IMR-90 (cell line): ENCODE measurements at regions not wholly inside any gene's neighbourhood (a gene's known extent, or its start where the extent isn't known, plus 50 kb on each side); places are given as distances from the start of the nearest gene placed in this dataset.

ENCODE experiments used
- ATAC-seq: fragments of 200-7000 bp; cut with Tn5 transposase; 2 replicates; pipeline ENCODE4 v1.9.1; 2020; ENCODE audit warnings: low read depth, mild to moderate bottlenecking, moderate library complexity
- BruUV-seq: library from RNA; stranded (reverse); fragments of 400-500 nt; replicated peaks from 2 replicates; lab custom pipeline; 2021; lab: Mats Ljungman, UMichigan
- CTCF ChIA-PET: fragments of 300-600 bp; formaldehyde crosslinking; extraction: SDS; loops from one replicate; lab custom pipeline; 2021; ENCODE audit warnings: antibody characterized with exemption; lab: Yijun Ruan, JAX
- POLR2A ChIA-PET: fragments of 300-600 bp; sonication (Branson Sonifier 250); formaldehyde crosslinking; loops from one replicate; lab custom pipeline; 2022; ENCODE audit warnings: antibody characterized with exemption; ENCODE audit not compliant: unreplicated experiment; lab: Charles Lee
- DNase-seq: peaks from one replicate; pipeline ENCODE4 v3.0.0; 2013
- H2AFZ ChIP-seq: replicated peaks from 2 replicates; pipeline ENCODE3; 2013; ENCODE audit warnings: low read length, mild to moderate bottlenecking; ENCODE audit not compliant: poor library complexity
- H2AK5ac ChIP-seq: 2 replicates; pipeline ENCODE4 v1.6.1; 2013; ENCODE audit warnings: low read depth, low read length, inconsistent platforms
- H2AK9ac ChIP-seq: replicated peaks from 2 replicates; pipeline ENCODE3; 2013; ENCODE audit warnings: mild to moderate bottlenecking, low read depth, low read length, moderate library complexity; ENCODE audit not compliant: poor library complexity
- H2BK120ac ChIP-seq: 2 replicates; pipeline ENCODE4 v1.6.1; 2013; ENCODE audit warnings: low read depth, low read length, inconsistent platforms
- H2BK15ac ChIP-seq: 3 replicates; pipeline ENCODE4 v1.6.1; 2013; ENCODE audit warnings: low read depth, low read length, inconsistent platforms
- H2BK20ac ChIP-seq: 2 replicates; pipeline ENCODE4 v1.6.1; 2013; ENCODE audit warnings: low read depth, mild to moderate bottlenecking, inconsistent platforms, low read length, moderate library complexity
- H2BK5ac ChIP-seq: 2 replicates; pipeline ENCODE4 v1.6.1; 2013; ENCODE audit warnings: mild to moderate bottlenecking, low read depth, low read length, inconsistent platforms; ENCODE audit not compliant: poor library complexity, severe bottlenecking
- H3K14ac ChIP-seq: replicated peaks from 2 replicates; pipeline ENCODE4 v1.6.1; 2013; ENCODE audit warnings: low read depth, low read length, inconsistent platforms
- H3K18ac ChIP-seq: 2 replicates; pipeline ENCODE4 v1.6.1; 2013; ENCODE audit warnings: low read depth, low read length, control low read depth
- H3K23ac ChIP-seq: 2 replicates; pipeline ENCODE4 v1.6.1; 2013; ENCODE audit warnings: low read depth, low read length, inconsistent platforms
- H3K27ac ChIP-seq: 2 replicates; pipeline ENCODE4 v1.5.1; 2013; ENCODE audit warnings: mild to moderate bottlenecking, control low read depth, low read length; ENCODE audit not compliant: insufficient read depth
- H3K27me3 ChIP-seq: 2 replicates; pipeline ENCODE4 v1.6.1; 2013; ENCODE audit warnings: low read length; ENCODE audit not compliant: control insufficient read depth, insufficient read depth
- H3K36me3 ChIP-seq: 2 replicates; pipeline ENCODE4 v1.6.1; 2013; ENCODE audit warnings: low read length, mixed read lengths; ENCODE audit not compliant: control insufficient read depth, insufficient read depth
- H3K4ac ChIP-seq: 2 replicates; pipeline ENCODE4 v1.6.1; 2013; ENCODE audit warnings: low read depth, low read length, inconsistent platforms
- H3K4me1 ChIP-seq: 2 replicates; pipeline ENCODE4 v1.6.1; 2013; ENCODE audit warnings: low read length, mixed read lengths; ENCODE audit not compliant: control insufficient read depth, insufficient read depth
- H3K4me2 ChIP-seq: 2 replicates; pipeline ENCODE4 v1.6.1; 2013; ENCODE audit warnings: low read depth, mild to moderate bottlenecking, control low read depth, low read length, moderate library complexity
- H3K4me3 ChIP-seq: 2 replicates; pipeline ENCODE4 v1.5.1; 2013; ENCODE audit warnings: low read depth, mild to moderate bottlenecking, control low read depth, low read length, moderate library complexity; ENCODE audit not compliant: insufficient read depth
- H3K56ac ChIP-seq: 2 replicates; pipeline ENCODE4 v1.6.1; 2013; ENCODE audit warnings: low read length, inconsistent platforms; ENCODE audit not compliant: insufficient read depth; ENCODE audit errors: extremely low read depth
- H3K79me1 ChIP-seq, 2 experiments: 2 replicates each; pipeline ENCODE4 v1.6.1; 2013; ENCODE audit warnings: low read length in 2 of 2, inconsistent platforms in 1 of 2, low read depth in 1 of 2
- H3K9ac ChIP-seq: 2 replicates; pipeline ENCODE4 v1.6.1; 2013; ENCODE audit warnings: low read depth, low read length, control low read depth
- H3K9me1 ChIP-seq: 2 replicates; pipeline ENCODE4 v1.6.1; 2013; ENCODE audit warnings: low read length, inconsistent platforms; ENCODE audit not compliant: insufficient read depth
- H3K9me3 ChIP-seq: 2 replicates; pipeline ENCODE4 v1.6.1; 2013; ENCODE audit warnings: low read length; ENCODE audit not compliant: control insufficient read depth, insufficient read depth
- H4K20me1 ChIP-seq: 2 replicates; pipeline ENCODE4 v1.6.1; 2013; ENCODE audit warnings: low read length, inconsistent platforms; ENCODE audit not compliant: insufficient read depth
- H4K5ac ChIP-seq: 2 replicates; pipeline ENCODE4 v1.6.1; 2013; ENCODE audit warnings: mild to moderate bottlenecking, low read depth, low read length, control low read depth
- H4K8ac ChIP-seq, 2 experiments: 2 replicates each; pipeline ENCODE4 v1.6.1; 2013; ENCODE audit warnings: low read depth in 2 of 2, low read length in 2 of 2, control low read depth in 1 of 2, inconsistent platforms in 1 of 2
- H4K91ac ChIP-seq: 2 replicates; pipeline ENCODE4 v1.6.1; 2013; ENCODE audit warnings: low read depth, low read length, inconsistent platforms; ENCODE audit not compliant: insufficient read depth
- BHLHE40 ChIP-seq: fragments of 150-350 bp; IDR thresholded peaks from 2 replicates; pipeline ENCODE4 v1.6.1; 2016; ENCODE audit warnings: mild to moderate bottlenecking, low read depth, low read length
- CEBPB ChIP-seq: IDR thresholded peaks from 2 replicates; pipeline ENCODE4 v1.6.1; 2012; ENCODE audit warnings: low read depth, low read length, improper control_type of control experiment
- CHD1 ChIP-seq: IDR thresholded peaks from 2 replicates; pipeline ENCODE4 v1.6.1; 2012; ENCODE audit warnings: low read depth, low read length, improper control_type of control experiment
- MAFK ChIP-seq: IDR thresholded peaks from 2 replicates; pipeline ENCODE4 v1.6.1; 2012; ENCODE audit warnings: low read depth, low read length, improper control_type of control experiment
- MXI1 ChIP-seq: IDR thresholded peaks from 2 replicates; pipeline ENCODE4 v1.6.1; 2012; ENCODE audit warnings: low read depth, mild to moderate bottlenecking, low read length, moderate library complexity, borderline replicate concordance
- NFE2L2 ChIP-seq: fragments of 150-350 bp; IDR thresholded peaks from 2 replicates; pipeline ENCODE4 v1.6.1; 2016; ENCODE audit warnings: low read depth, mild to moderate bottlenecking, low read length
- POLR2A ChIP-seq: IDR thresholded peaks from 2 replicates; pipeline ENCODE4 v1.6.1; 2012; ENCODE audit warnings: mild to moderate bottlenecking, low read depth, low read length
- RAD21 ChIP-seq: IDR thresholded peaks from 2 replicates; pipeline ENCODE4 v1.6.1; 2012; ENCODE audit warnings: low read length, improper control_type of control experiment
- RFX5 ChIP-seq: IDR thresholded peaks from 2 replicates; pipeline ENCODE4 v1.8.0; 2012; ENCODE audit warnings: low read depth, mild to moderate bottlenecking, low read length, moderate library complexity
- WGBS, 2 experiments: methylation state at CpG; one replicate each; pipeline versions ENCODE4 v1.1.5 to v1.1.7; 2013; ENCODE audit warnings: missing lambda C conversion rate in 2 of 2; ENCODE audit not compliant: insufficient read length in 1 of 2; ENCODE audit errors: extremely low coverage in 2 of 2; 5-methylcytosine and 5-hydroxymethylcytosine counted together
- dilution Hi-C: fragments of 300-500 bp; cut with HindIII; formaldehyde crosslinking; loops from one replicate; pipeline ENCODE4 v1.14.3; 2018; ENCODE audit warnings: low sequenced_read_pairs; ENCODE audit not compliant: unreplicated experiment
- in situ Hi-C: fragments of 300-500 bp; cut with MboI; formaldehyde crosslinking; loops from 3 replicates; pipeline ENCODE4 v1.14.3; 2019; ENCODE audit warnings: low sequenced_read_pairs, inconsistent platforms, mixed read lengths
- intact Hi-C: fragments of 100-400 bp; cut with micrococcal nuclease; formaldehyde crosslinking; loops from 2 replicates; pipeline ENCODE4 v1.10.0; 2022
- TF ChIP-seq, protein P1 (sequence below): fragments of 150-350 bp; IDR thresholded peaks from 2 replicates; pipeline ENCODE4 v1.6.1; 2016; ENCODE audit warnings: low read depth, mild to moderate bottlenecking, low read length, moderate library complexity, borderline replicate concordance
- TF ChIP-seq, protein P2 (sequence below): fragments of 150-350 bp; IDR thresholded peaks from 2 replicates; pipeline ENCODE4 v1.6.1; 2017; ENCODE audit warnings: mild to moderate bottlenecking, antibody characterized with exemption, low read length, low read depth

DNA sequence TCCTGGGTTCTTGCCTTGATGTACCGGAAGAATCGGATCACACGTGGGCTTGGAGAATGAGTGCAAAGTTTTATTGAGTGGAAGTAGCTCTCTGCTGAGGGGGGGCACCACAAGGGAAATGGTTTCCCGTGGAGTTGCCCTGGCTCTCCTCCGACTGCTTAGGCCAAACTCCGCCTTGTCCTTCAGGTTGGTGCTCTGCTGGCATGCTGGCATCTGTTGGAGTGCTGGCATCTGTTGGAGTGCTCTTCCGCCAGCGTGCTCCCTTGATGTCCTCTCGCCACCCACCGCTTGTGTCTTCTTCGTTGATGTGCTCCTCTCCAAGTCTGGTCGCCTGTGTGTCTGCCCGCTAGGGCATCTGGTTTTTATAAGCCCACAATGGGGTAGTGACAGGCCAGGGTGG is 317.1 kb upstream of the HSF2 start:
- BruUV-seq: no TSS peak
- Histone ChIP-seq H3K56ac (no peak overlapping the region), H3K9ac (no peak overlapping the region), H2AK9ac (no peak overlapping the region), H3K18ac (no peak overlapping the region), H2BK15ac (no peak overlapping the region), H4K20me1 (no peaks in the 10 kb centered on the region), H2BK20ac (no peak overlapping the region), H3K27me3 (no peaks in the 10 kb centered on the region; the same call in 1 of the 2 replicates), H3K36me3 (no peaks in the 10 kb centered on the region), H3K4me1 (no peaks in the 10 kb centered on the region), H2AFZ (no peak overlapping the region), H3K79me1 (no peaks in the 10 kb centered on the region), H3K9me3 (no peaks in the 10 kb centered on the region), H3K27ac (no peak overlapping the region), H2BK120ac (no peak overlapping the region), H3K23ac (no peak overlapping the region), H3K4me2 (no peak overlapping the region), H4K5ac (no peak overlapping the region), H4K91ac (no peak overlapping the region), H2BK5ac (no peak overlapping the region), H3K9me1 (no peaks in the 10 kb centered on the region), H2AK5ac (no peak overlapping the region), H3K14ac (no peak overlapping the region), H3K4ac (no peak overlapping the region), H3K4me3 (no peak overlapping the region), H4K8ac (no peak overlapping the region)
- in situ Hi-C loops: no loop called here
- DNase-seq (no peak), ATAC-seq (no peak)
- WGBS, 2 experiments: 80% methylated on average over 3 of the region's 13 CpGs; no CpG with 5 or more reads in 1 of the 2 experiments
- no peak for TF ChIP-seq RAD21
- TF ChIP-seq, protein P1, sequence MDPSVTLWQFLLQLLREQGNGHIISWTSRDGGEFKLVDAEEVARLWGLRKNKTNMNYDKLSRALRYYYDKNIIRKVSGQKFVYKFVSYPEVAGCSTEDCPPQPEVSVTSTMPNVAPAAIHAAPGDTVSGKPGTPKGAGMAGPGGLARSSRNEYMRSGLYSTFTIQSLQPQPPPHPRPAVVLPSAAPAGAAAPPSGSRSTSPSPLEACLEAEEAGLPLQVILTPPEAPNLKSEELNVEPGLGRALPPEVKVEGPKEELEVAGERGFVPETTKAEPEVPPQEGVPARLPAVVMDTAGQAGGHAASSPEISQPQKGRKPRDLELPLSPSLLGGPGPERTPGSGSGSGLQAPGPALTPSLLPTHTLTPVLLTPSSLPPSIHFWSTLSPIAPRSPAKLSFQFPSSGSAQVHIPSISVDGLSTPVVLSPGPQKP: no peak
- TF ChIP-seq RFX5: no peak
- no peak for TF ChIP-seq MXI1
- TF ChIP-seq, protein P2, sequence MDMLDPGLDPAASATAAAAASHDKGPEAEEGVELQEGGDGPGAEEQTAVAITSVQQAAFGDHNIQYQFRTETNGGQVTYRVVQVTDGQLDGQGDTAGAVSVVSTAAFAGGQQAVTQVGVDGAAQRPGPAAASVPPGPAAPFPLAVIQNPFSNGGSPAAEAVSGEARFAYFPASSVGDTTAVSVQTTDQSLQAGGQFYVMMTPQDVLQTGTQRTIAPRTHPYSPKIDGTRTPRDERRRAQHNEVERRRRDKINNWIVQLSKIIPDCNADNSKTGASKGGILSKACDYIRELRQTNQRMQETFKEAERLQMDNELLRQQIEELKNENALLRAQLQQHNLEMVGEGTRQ: no peak
- TF ChIP-seq BHLHE40: no peak
- no peak for TF ChIP-seq POLR2A
- no peak for TF ChIP-seq CEBPB
- TF ChIP-seq MAFK: no peak
- TF ChIP-seq CHD1: no peak
- TF ChIP-seq NFE2L2: no peak
- CTCF ChIA-PET: no interaction called here
- dilution Hi-C loops: no loop called here
- intact Hi-C loops: no loop called here
- POLR2A ChIA-PET: no interaction called here
